ENCODE measurements at regions not wholly inside any gene's neighbourhood (a gene's known extent, or its start where the extent isn't known, plus 50 kb on each side); places are given as distances from the start of the nearest gene placed in this dataset.

- Histone ChIP-seq H3K27me3 (ENCODE audit: control insufficient read depth, insufficient read depth, low read length) (no peaks in the 10 kb centered on the region), H3K4me1 (ENCODE audit: control insufficient read depth, insufficient read depth, low read length, poor library complexity, severe bottlenecking) (no peaks in the 10 kb centered on the region), H3K4me3 (ENCODE audit: low read depth, low read length) (no peak overlapping the region), H3K9me3 (ENCODE audit: control insufficient read depth in 2 of 2, low read length in 2 of 2) (no peaks in the 10 kb centered on the region), H3K36me3 (ENCODE audit: control insufficient read depth, insufficient read depth, low read length) (no peaks in the 10 kb centered on the region), H3K27ac (ENCODE audit: insufficient read depth, low read length, poor library complexity, severe bottlenecking) (no peak overlapping the region)
- Mint-ChIP-seq H3K4me3 (no peak overlapping the region), H3K27me3 (no peaks in the 10 kb centered on the region), H3K27ac (no peak overlapping the region), H3K9me3 (peaks cover 0 to 5% (median 0%) of the 10 kb centered on the region in 7 donors), H3K4me1 (no peaks in the 10 kb centered on the region), H3K36me3 (no peaks in the 10 kb centered on the region)
- DNase-seq (no peak), ATAC-seq (ENCODE audit: low read depth in 2 of 2) (no peak)
Observed at GRCh38 chr14:62314871-62315270, 552.7 kb downstream of the SNAPC1 start.

GRCh38 chr14:62315631-62316030, 553.4 kb downstream of the SNAPC1 start:
- ATAC-seq (ENCODE audit: low read depth in 2 of 2): no peak

GRCh38 chr14:62322216-62322615, 560.0 kb downstream of the SNAPC1 start:
- no peak overlapping the region for H3K27ac ChIP-seq (ENCODE audit: insufficient read depth, low read length, poor library complexity, severe bottlenecking)
- H3K27me3 Mint-ChIP-seq: no peaks in the 10 kb centered on the region
- no peak overlapping the region for H3K4me3 Mint-ChIP-seq
- peaks cover 0 to 6% (median 4%) of the 10 kb centered on the region in 7 donors for H3K9me3 Mint-ChIP-seq
- no peaks in the 10 kb centered on the region for H3K36me3 ChIP-seq (ENCODE audit: control insufficient read depth, insufficient read depth, low read length)
- H3K9me3 ChIP-seq (ENCODE audit: control insufficient read depth in 2 of 2, low read length in 2 of 2): peaks cover 0 to 2% of the 10 kb centered on the region in 2 experiments
- H3K27ac Mint-ChIP-seq: no peak overlapping the region
- no peaks in the 10 kb centered on the region for H3K36me3 Mint-ChIP-seq
- H3K4me1 ChIP-seq (ENCODE audit: control insufficient read depth, insufficient read depth, low read length, poor library complexity, severe bottlenecking): no peaks in the 10 kb centered on the region
- H3K4me1 Mint-ChIP-seq: no peaks in the 10 kb centered on the region
- no peak for DNase-seq
- ATAC-seq (ENCODE audit: low read depth in 2 of 2): no peak
- H3K4me3 ChIP-seq (ENCODE audit: low read depth, low read length): no peak overlapping the region
- no peaks in the 10 kb centered on the region for H3K27me3 ChIP-seq (ENCODE audit: control insufficient read depth, insufficient read depth, low read length)

More at GRCh38 chr14:62315631-62316030, 553.4 kb downstream of the SNAPC1 start:
- Mint-ChIP-seq H3K36me3 (no peaks in the 10 kb centered on the region), H3K4me3 (no peak overlapping the region), H3K27ac (no peak overlapping the region), H3K9me3 (peaks cover 0 to 5% (median 0%) of the 10 kb centered on the region in 7 donors), H3K4me1 (no peaks in the 10 kb centered on the region), H3K27me3 (no peaks in the 10 kb centered on the region)
- Histone ChIP-seq H3K27me3 (ENCODE audit: control insufficient read depth, insufficient read depth, low read length) (no peaks in the 10 kb centered on the region), H3K4me1 (ENCODE audit: control insufficient read depth, insufficient read depth, low read length, poor library complexity, severe bottlenecking) (no peaks in the 10 kb centered on the region), H3K36me3 (ENCODE audit: control insufficient read depth, insufficient read depth, low read length) (no peaks in the 10 kb centered on the region), H3K9me3 (ENCODE audit: control insufficient read depth in 2 of 2, low read length in 2 of 2) (no peaks in the 10 kb centered on the region), H3K4me3 (ENCODE audit: low read depth, low read length) (no peak overlapping the region), H3K27ac (ENCODE audit: insufficient read depth, low read length, poor library complexity, severe bottlenecking) (no peak overlapping the region)
- no peak for DNase-seq

GRCh38 chr14:62329427-62329826, 567.2 kb downstream of the SNAPC1 start:
- no peaks in the 10 kb centered on the region for H3K27me3 Mint-ChIP-seq
- no peaks in the 10 kb centered on the region for H3K4me1 ChIP-seq (ENCODE audit: control insufficient read depth, insufficient read depth, low read length, poor library complexity, severe bottlenecking)
- no peak for DNase-seq
- no peak overlapping the region for H3K27ac Mint-ChIP-seq
- no peak overlapping the region for H3K4me3 ChIP-seq (ENCODE audit: low read depth, low read length)
- no peak overlapping the region for H3K4me3 Mint-ChIP-seq
- H3K4me1 Mint-ChIP-seq: no peaks in the 10 kb centered on the region
- H3K27me3 ChIP-seq (ENCODE audit: control insufficient read depth, insufficient read depth, low read length): no peaks in the 10 kb centered on the region
- peaks cover 0 to 13% (median 5%) of the 10 kb centered on the region in 7 donors for H3K9me3 Mint-ChIP-seq
- no peak for ATAC-seq (ENCODE audit: low read depth in 2 of 2)
- no peak overlapping the region for H3K27ac ChIP-seq (ENCODE audit: insufficient read depth, low read length, poor library complexity, severe bottlenecking)
- H3K36me3 ChIP-seq (ENCODE audit: control insufficient read depth, insufficient read depth, low read length): no peaks in the 10 kb centered on the region
- peaks cover 0 to 2% of the 10 kb centered on the region in 2 experiments for H3K9me3 ChIP-seq (ENCODE audit: control insufficient read depth in 2 of 2, low read length in 2 of 2)
- no peaks in the 10 kb centered on the region for H3K36me3 Mint-ChIP-seq

- DNase-seq (no peak), ATAC-seq (ENCODE audit: low read depth in 2 of 2) (no peak)
- no peaks in the 10 kb centered on the region for H3K36me3 Mint-ChIP-seq
- H3K9me3 Mint-ChIP-seq: peaks cover 0 to 10% (median 6%) of the 10 kb centered on the region in 7 donors
- H3K27ac Mint-ChIP-seq: no peak overlapping the region
- Histone ChIP-seq H3K9me3 (ENCODE audit: control insufficient read depth in 2 of 2, low read length in 2 of 2) (peaks cover 5 to 6% of the 10 kb centered on the region in 2 experiments), H3K27me3 (ENCODE audit: control insufficient read depth, insufficient read depth, low read length) (no peaks in the 10 kb centered on the region), H3K36me3 (ENCODE audit: control insufficient read depth, insufficient read depth, low read length) (no peaks in the 10 kb centered on the region), H3K4me3 (ENCODE audit: low read depth, low read length) (no peak overlapping the region), H3K27ac (ENCODE audit: insufficient read depth, low read length, poor library complexity, severe bottlenecking) (no peak overlapping the region), H3K4me1 (ENCODE audit: control insufficient read depth, insufficient read depth, low read length, poor library complexity, severe bottlenecking) (no peaks in the 10 kb centered on the region)
- no peak overlapping the region for H3K4me3 Mint-ChIP-seq
- H3K27me3 Mint-ChIP-seq: no peaks in the 10 kb centered on the region
- H3K4me1 Mint-ChIP-seq: no peaks in the 10 kb centered on the region
Observed at GRCh38 chr14:62347562-62348011, 585.4 kb downstream of the SNAPC1 start.

- Mint-ChIP-seq H3K27ac (no peak overlapping the region), H3K27me3 (no peaks in the 10 kb centered on the region), H3K36me3 (no peaks in the 10 kb centered on the region), H3K4me3 (no peak overlapping the region), H3K9me3 (peaks cover 3 to 31% (median 14%) of the 10 kb centered on the region in 7 donors), H3K4me1 (no peaks in the 10 kb centered on the region)
- no peak for DNase-seq
- Histone ChIP-seq H3K4me3 (ENCODE audit: low read depth, low read length) (no peak overlapping the region), H3K27ac (ENCODE audit: insufficient read depth, low read length, poor library complexity, severe bottlenecking) (no peak overlapping the region), H3K4me1 (ENCODE audit: control insufficient read depth, insufficient read depth, low read length, poor library complexity, severe bottlenecking) (no peaks in the 10 kb centered on the region), H3K36me3 (ENCODE audit: control insufficient read depth, insufficient read depth, low read length) (no peaks in the 10 kb centered on the region), H3K27me3 (ENCODE audit: control insufficient read depth, insufficient read depth, low read length) (no peaks in the 10 kb centered on the region), H3K9me3 (ENCODE audit: control insufficient read depth in 2 of 2, low read length in 2 of 2) (peaks cover 10 to 14% of the 10 kb centered on the region in 2 experiments)
- no peak for ATAC-seq (ENCODE audit: low read depth in 2 of 2)
Observed at GRCh38 chr14:62357362-62357761, 595.1 kb downstream of the SNAPC1 start.

- Histone ChIP-seq H3K4me3 (ENCODE audit: low read depth, low read length) (no peak overlapping the region), H3K4me1 (ENCODE audit: control insufficient read depth, insufficient read depth, low read length, poor library complexity, severe bottlenecking) (no peaks in the 10 kb centered on the region), H3K36me3 (ENCODE audit: control insufficient read depth, insufficient read depth, low read length) (no peaks in the 10 kb centered on the region), H3K27me3 (ENCODE audit: control insufficient read depth, insufficient read depth, low read length) (no peaks in the 10 kb centered on the region), H3K27ac (ENCODE audit: insufficient read depth, low read length, poor library complexity, severe bottlenecking) (no peak overlapping the region), H3K9me3 (ENCODE audit: control insufficient read depth in 2 of 2, low read length in 2 of 2) (no peaks in the 10 kb centered on the region)
- peaks cover 0 to 27% (median 5%) of the 10 kb centered on the region in 7 donors for H3K9me3 Mint-ChIP-seq
- no peaks in the 10 kb centered on the region for H3K4me1 Mint-ChIP-seq
- DNase-seq: no peak
- no peaks in the 10 kb centered on the region for H3K27me3 Mint-ChIP-seq
- H3K4me3 Mint-ChIP-seq: no peak overlapping the region
- no peak for ATAC-seq (ENCODE audit: low read depth in 2 of 2)
- no peak overlapping the region for H3K27ac Mint-ChIP-seq
- no peaks in the 10 kb centered on the region for H3K36me3 Mint-ChIP-seq
Observed at GRCh38 chr14:62364161-62364560, 601.9 kb downstream of the SNAPC1 start.

GRCh38 chr14:62364800-62365280, 602.6 kb downstream of the SNAPC1 start:
- H3K9me3 Mint-ChIP-seq: peaks cover 0 to 29% (median 5%) of the 10 kb centered on the region in 7 donors
- no peaks in the 10 kb centered on the region for H3K36me3 Mint-ChIP-seq
- H3K27ac Mint-ChIP-seq: no peak overlapping the region
- Histone ChIP-seq H3K4me1 (ENCODE audit: control insufficient read depth, insufficient read depth, low read length, poor library complexity, severe bottlenecking) (no peaks in the 10 kb centered on the region), H3K27me3 (ENCODE audit: control insufficient read depth, insufficient read depth, low read length) (no peaks in the 10 kb centered on the region), H3K4me3 (ENCODE audit: low read depth, low read length) (no peak overlapping the region), H3K27ac (ENCODE audit: insufficient read depth, low read length, poor library complexity, severe bottlenecking) (no peak overlapping the region), H3K36me3 (ENCODE audit: control insufficient read depth, insufficient read depth, low read length) (no peaks in the 10 kb centered on the region), H3K9me3 (ENCODE audit: control insufficient read depth in 2 of 2, low read length in 2 of 2) (no peaks in the 10 kb centered on the region)
- no peak for DNase-seq
- ATAC-seq (ENCODE audit: low read depth in 2 of 2): no peak
- H3K4me3 Mint-ChIP-seq: no peak overlapping the region
- H3K27me3 Mint-ChIP-seq: no peaks in the 10 kb centered on the region
- H3K4me1 Mint-ChIP-seq: no peaks in the 10 kb centered on the region

Measured in CD4-positive, CD25-positive, alpha-beta regulatory T cell (primary cell).